ENCODE measurements at regions not wholly inside any gene's neighbourhood (a gene's known extent, or its start where the extent isn't known, plus 50 kb on each side); places are given as distances from the start of the nearest gene placed in this dataset.

GRCh38 chr3:67739851-67740250 lies 85.4 kb upstream of the SUCLG2 start:
- DNase-seq (ENCODE audit: low spot score in 2 of 2), result no peak
- no peak for TF ChIP-seq EP300 (IDR thresholded peaks at IDR 0.05)
- no peak for TF ChIP-seq POLR2A (IDR thresholded peaks at IDR 0.05)
- TF ChIP-seq CTCF (IDR thresholded peaks at IDR 0.05), result no peak
- no peak overlapping the region for H3K4me3 ChIP-seq
- no peaks in the 10 kb centered on the region for H3K27me3 ChIP-seq
- H3K27ac ChIP-seq, result no peak overlapping the region
- H3K9me3 ChIP-seq, result peaks cover 0 to 13% (median 5%) of the 10 kb centered on the region in 4 donors
- no peaks in the 10 kb centered on the region for H3K4me1 ChIP-seq
- peaks cover 0 to 5% (median 0%) of the 10 kb centered on the region in 3 donors for H3K36me3 ChIP-seq

- Histone ChIP-seq H3K4me1 (no peaks in the 10 kb centered on the region), H3K27me3 (no peaks in the 10 kb centered on the region), H3K4me3 (no peak overlapping the region), H3K9me3 (peaks cover 0 to 13% (median 5%) of the 10 kb centered on the region in 4 donors), H3K27ac (no peak overlapping the region), H3K36me3 (no peaks in the 10 kb centered on the region)
- WGBS, 2 donors, result 80 to 83% methylated on average over 9 of the region's 9 CpGs
- TF ChIP-seq CTCF (IDR thresholded peaks at IDR 0.05) (no peak), EP300 (IDR thresholded peaks at IDR 0.05) (no peak), POLR2A (IDR thresholded peaks at IDR 0.05) (no peak)
- DNase-seq (ENCODE audit: low spot score in 2 of 2), result no peak
Measured at GRCh38 chr3:67737906-67738865, 83.8 kb upstream of the SUCLG2 start.

GRCh38 chr3:67737140-67737539 lies 82.7 kb upstream of the SUCLG2 start:
- WGBS, 2 donors, result 60 to 71% methylated on average over 1 of the region's 1 CpG
- TF ChIP-seq POLR2A (IDR thresholded peaks at IDR 0.05) (no peak), CTCF (IDR thresholded peaks at IDR 0.05) (no peak), EP300 (IDR thresholded peaks at IDR 0.05) (no peak)
- DNase-seq (ENCODE audit: low spot score in 2 of 2), result no peak
- Histone ChIP-seq H3K27me3 (no peaks in the 10 kb centered on the region), H3K4me3 (no peak overlapping the region), H3K4me1 (no peaks in the 10 kb centered on the region), H3K9me3 (peaks cover 0 to 10% (median 4%) of the 10 kb centered on the region in 4 donors), H3K27ac (no peak overlapping the region), H3K36me3 (no peaks in the 10 kb centered on the region)

- Histone ChIP-seq H3K27ac (no peak overlapping the region), H3K4me3 (no peak overlapping the region), H3K4me1 (no peaks in the 10 kb centered on the region), H3K36me3 (no peaks in the 10 kb centered on the region), H3K27me3 (no peaks in the 10 kb centered on the region), H3K9me3 (no peaks in the 10 kb centered on the region)
- WGBS, 2 donors, result 63 to 78% methylated on average over 3 of the region's 3 CpGs
- no peak for DNase-seq (ENCODE audit: low spot score in 2 of 2)
- TF ChIP-seq CTCF (IDR thresholded peaks at IDR 0.05), result no peak
- no peak for TF ChIP-seq POLR2A (IDR thresholded peaks at IDR 0.05)
- TF ChIP-seq EP300 (IDR thresholded peaks at IDR 0.05), result no peak
Measured at GRCh38 chr3:67733269-67733950, 79.0 kb upstream of the SUCLG2 start.

GRCh38 chr3:67724434-67724833 lies 70.0 kb upstream of the SUCLG2 start:
- H3K27me3 ChIP-seq, result no peaks in the 10 kb centered on the region
- peaks cover 0 to 23% (median 0%) of the 10 kb centered on the region in 4 donors for H3K9me3 ChIP-seq
- H3K27ac ChIP-seq, result no peak overlapping the region
- no peak for TF ChIP-seq EP300 (IDR thresholded peaks at IDR 0.05)
- no peak for TF ChIP-seq CTCF (IDR thresholded peaks at IDR 0.05)
- no peak for TF ChIP-seq POLR2A (IDR thresholded peaks at IDR 0.05)
- no peaks in the 10 kb centered on the region for H3K4me1 ChIP-seq
- 73 to 82% methylated on average over 2 of the region's 2 CpGs for WGBS, 2 donors
- DNase-seq (ENCODE audit: low spot score in 2 of 2), result no peak
- no peak overlapping the region for H3K4me3 ChIP-seq
- no peaks in the 10 kb centered on the region for H3K36me3 ChIP-seq

Measured in tibial nerve (tissue), 4 donors.